ENCODE measurements at regions not wholly inside any gene's neighbourhood (a gene's known extent, or its start where the extent isn't known, plus 50 kb on each side); places are given as distances from the start of the nearest gene placed in this dataset.

GRCh38 chr3:106117490-106117858 is 248.7 kb upstream of the CBLB start:
- H3K4me3 ChIP-seq (ENCODE audit: low read depth, low read length), result no peak overlapping the region
- TF ChIP-seq, protein P1, sequence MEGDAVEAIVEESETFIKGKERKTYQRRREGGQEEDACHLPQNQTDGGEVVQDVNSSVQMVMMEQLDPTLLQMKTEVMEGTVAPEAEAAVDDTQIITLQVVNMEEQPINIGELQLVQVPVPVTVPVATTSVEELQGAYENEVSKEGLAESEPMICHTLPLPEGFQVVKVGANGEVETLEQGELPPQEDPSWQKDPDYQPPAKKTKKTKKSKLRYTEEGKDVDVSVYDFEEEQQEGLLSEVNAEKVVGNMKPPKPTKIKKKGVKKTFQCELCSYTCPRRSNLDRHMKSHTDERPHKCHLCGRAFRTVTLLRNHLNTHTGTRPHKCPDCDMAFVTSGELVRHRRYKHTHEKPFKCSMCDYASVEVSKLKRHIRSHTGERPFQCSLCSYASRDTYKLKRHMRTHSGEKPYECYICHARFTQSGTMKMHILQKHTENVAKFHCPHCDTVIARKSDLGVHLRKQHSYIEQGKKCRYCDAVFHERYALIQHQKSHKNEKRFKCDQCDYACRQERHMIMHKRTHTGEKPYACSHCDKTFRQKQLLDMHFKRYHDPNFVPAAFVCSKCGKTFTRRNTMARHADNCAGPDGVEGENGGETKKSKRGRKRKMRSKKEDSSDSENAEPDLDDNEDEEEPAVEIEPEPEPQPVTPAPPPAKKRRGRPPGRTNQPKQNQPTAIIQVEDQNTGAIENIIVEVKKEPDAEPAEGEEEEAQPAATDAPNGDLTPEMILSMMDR (IDR thresholded peaks at IDR 0.05; ENCODE audit: control insufficient read depth, extremely low read depth, insufficient read depth), result no peak
- DNase-seq (ENCODE audit: low read depth), result no peak

DNA sequence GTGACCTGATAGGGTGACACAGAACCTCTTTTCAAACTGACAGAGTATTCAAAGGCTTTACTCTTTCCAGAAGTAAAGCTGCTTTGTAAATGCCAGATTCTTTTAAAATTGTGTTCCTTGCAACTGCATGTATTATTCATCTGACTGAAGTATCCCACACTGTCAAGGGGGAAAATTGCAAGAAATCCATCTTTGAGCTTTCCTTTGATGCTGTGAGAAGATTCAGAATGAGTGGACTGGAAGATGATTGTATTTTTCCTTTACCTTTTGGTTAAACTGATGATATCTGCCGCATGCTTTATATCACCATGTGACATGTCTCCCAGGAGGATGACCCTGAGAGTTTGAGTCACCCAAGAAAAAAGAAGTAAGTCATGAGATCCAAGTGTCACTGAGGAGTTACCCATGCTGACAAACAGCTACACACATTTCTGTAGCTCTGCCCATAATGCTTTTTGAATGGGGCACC is 250.8 kb upstream of the CBLB start:
- DNase-seq (ENCODE audit: low read depth), result no peak

GRCh38 chr3:106120356-106120755 is 251.5 kb upstream of the CBLB start:
- no peak for DNase-seq (ENCODE audit: low read depth)
- TF ChIP-seq, protein P1 (IDR thresholded peaks at IDR 0.05; ENCODE audit: control insufficient read depth, extremely low read depth, insufficient read depth), result no peak
- no peak overlapping the region for H3K4me3 ChIP-seq (ENCODE audit: low read depth, low read length)

More for the DNA sequence above, 250.8 kb upstream of the CBLB start:
- TF ChIP-seq, protein P1 (IDR thresholded peaks at IDR 0.05; ENCODE audit: control insufficient read depth, extremely low read depth, insufficient read depth), result no peak
- no peak overlapping the region for H3K4me3 ChIP-seq (ENCODE audit: low read depth, low read length)

- no peak for DNase-seq (ENCODE audit: low read depth)
- TF ChIP-seq, protein P1 (IDR thresholded peaks at IDR 0.05; ENCODE audit: control insufficient read depth, extremely low read depth, insufficient read depth), result 0 out of 2 replicates have a peak, but pooled peaks have one; percentile 5
- H3K4me3 ChIP-seq (ENCODE audit: low read depth, low read length), result no peak overlapping the region
These were observed 252.9 kb upstream of the CBLB start for GRCh38 chr3:106121491-106122289.

GRCh38 chr3:106124818-106125217 is 256.0 kb upstream of the CBLB start:
- TF ChIP-seq, protein P1 (IDR thresholded peaks at IDR 0.05; ENCODE audit: control insufficient read depth, extremely low read depth, insufficient read depth), result no peak
- no peak overlapping the region for H3K4me3 ChIP-seq (ENCODE audit: low read depth, low read length)
- no peak for DNase-seq (ENCODE audit: low read depth)

GRCh38 chr3:106125321-106125720 is 256.5 kb upstream of the CBLB start:
- TF ChIP-seq, protein P1 (IDR thresholded peaks at IDR 0.05; ENCODE audit: control insufficient read depth, extremely low read depth, insufficient read depth), result no peak
- H3K4me3 ChIP-seq (ENCODE audit: low read depth, low read length), result no peak overlapping the region
- no peak for DNase-seq (ENCODE audit: low read depth)

All from LNCaP clone FGC (cell line).